ENCODE measurements at regions not wholly inside any gene's neighbourhood (a gene's known extent, or its start where the extent isn't known, plus 50 kb on each side); places are given as distances from the start of the nearest gene placed in this dataset.

GRCh38 chr16:80023865-80024264 lies 423.3 kb upstream of the MAF start:
- TF ChIP-seq BHLHE40 (IDR thresholded peaks at IDR 0.05; ENCODE audit: borderline replicate concordance) (no peak), PKNOX1 (IDR thresholded peaks at IDR 0.05) (no peak), NFRKB (IDR thresholded peaks at IDR 0.05) (no peak), HDGF (IDR thresholded peaks at IDR 0.05; ENCODE audit: borderline replicate concordance) (no peak), FOXA1 (IDR thresholded peaks at IDR 0.05) (no peak), SP1 (IDR thresholded peaks at IDR 0.05) (no peak), ARNT (IDR thresholded peaks at IDR 0.05) (no peak), FOXK2 (IDR thresholded peaks at IDR 0.05) (no peak), LEF1 (IDR thresholded peaks at IDR 0.05; ENCODE audit: borderline replicate concordance) (no peak), FOXM1 (IDR thresholded peaks at IDR 0.05; ENCODE audit: borderline replicate concordance) (no peak)
